ENCODE measurements at regions not wholly inside any gene's neighbourhood (a gene's known extent, or its start where the extent isn't known, plus 50 kb on each side); places are given as distances from the start of the nearest gene placed in this dataset.

DNA sequence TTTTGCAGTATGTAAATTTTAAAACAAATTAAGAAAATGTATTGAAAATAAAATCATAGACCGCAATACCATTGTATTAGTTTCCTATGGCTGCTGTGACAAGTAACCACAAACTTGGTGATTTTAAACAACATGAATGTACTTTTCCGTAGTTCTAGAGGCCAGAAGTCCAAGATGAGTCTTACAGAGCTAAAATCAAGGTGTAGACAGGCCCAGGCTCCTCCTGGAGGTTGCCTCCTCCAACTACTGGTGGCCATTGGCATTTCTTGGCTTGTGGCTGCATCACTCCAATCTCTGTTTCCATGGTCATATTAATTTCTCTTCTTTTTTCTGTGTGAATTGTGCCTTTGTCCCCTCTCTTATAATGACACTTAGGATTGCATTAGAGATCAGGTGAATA lies 59.2 kb upstream of the ETAA1 start:
- TF ChIP-seq ELF4 (IDR thresholded peaks at IDR 0.05) = no peak
- TF ChIP-seq ZNF384 (IDR thresholded peaks at IDR 0.05) = no peak
- no peak for TF ChIP-seq LEF1 (IDR thresholded peaks at IDR 0.05; ENCODE audit: borderline replicate concordance)
- TF ChIP-seq FOXA1 (IDR thresholded peaks at IDR 0.05) = no peak
- TF ChIP-seq SP1 (IDR thresholded peaks at IDR 0.05) = no peak
- TF ChIP-seq ARNT (IDR thresholded peaks at IDR 0.05) = no peak
- no peak for TF ChIP-seq FOXK2 (IDR thresholded peaks at IDR 0.05)
- no peak for TF ChIP-seq SUZ12 (IDR thresholded peaks at IDR 0.05)
- no peak for TF ChIP-seq HDGF (IDR thresholded peaks at IDR 0.05; ENCODE audit: borderline replicate concordance)
- TF ChIP-seq FOXM1 (IDR thresholded peaks at IDR 0.05; ENCODE audit: borderline replicate concordance) = no peak
- TF ChIP-seq BHLHE40 (IDR thresholded peaks at IDR 0.05; ENCODE audit: borderline replicate concordance) = no peak

Data from HEK293T (cell line).